ENCODE measurements at regions not wholly inside any gene's neighbourhood (a gene's known extent, or its start where the extent isn't known, plus 50 kb on each side); places are given as distances from the start of the nearest gene placed in this dataset.
A peak's percentile ranks its signal among the peaks of the same experiment; 100 is the strongest.

DNA sequence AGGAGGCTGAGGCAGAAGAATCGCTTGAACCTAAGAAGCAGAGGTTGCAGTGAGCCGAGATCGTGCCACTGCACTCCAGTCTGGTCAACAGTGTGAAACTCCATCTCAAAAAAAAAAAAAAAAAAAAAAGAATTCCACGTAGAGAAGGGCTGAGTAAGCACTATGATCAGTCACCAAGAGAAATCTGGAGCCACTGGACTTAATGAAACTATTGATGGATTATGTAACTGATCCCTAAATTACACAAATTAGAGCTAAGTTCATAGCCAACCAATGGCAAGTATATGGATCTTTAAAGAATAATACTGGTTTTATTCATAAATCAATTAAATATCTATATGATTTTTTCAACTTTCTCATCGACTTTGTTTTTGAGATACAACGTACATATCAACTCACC, 72.2 kb upstream of the ABLIM1 start:
- peak overlapping the region in 3 of 12 donors; percentile 17 to 47 (median 17) for H3K27ac ChIP-seq
- no peak for ATAC-seq
- peaks cover 0 to 4% (median 0%) of the 10 kb centered on the region in 12 donors for H3K9me3 ChIP-seq
- WGBS, 4 donors: 89 to 97% (median 90%) methylated on average over 6 of the region's 6 CpGs
- no peaks in the 10 kb centered on the region for H3K27me3 ChIP-seq
- H3K36me3 ChIP-seq: no peaks in the 10 kb centered on the region
- intact Hi-C loops (cut with DNase I): no loop called here
- TF ChIP-seq, protein P1, sequence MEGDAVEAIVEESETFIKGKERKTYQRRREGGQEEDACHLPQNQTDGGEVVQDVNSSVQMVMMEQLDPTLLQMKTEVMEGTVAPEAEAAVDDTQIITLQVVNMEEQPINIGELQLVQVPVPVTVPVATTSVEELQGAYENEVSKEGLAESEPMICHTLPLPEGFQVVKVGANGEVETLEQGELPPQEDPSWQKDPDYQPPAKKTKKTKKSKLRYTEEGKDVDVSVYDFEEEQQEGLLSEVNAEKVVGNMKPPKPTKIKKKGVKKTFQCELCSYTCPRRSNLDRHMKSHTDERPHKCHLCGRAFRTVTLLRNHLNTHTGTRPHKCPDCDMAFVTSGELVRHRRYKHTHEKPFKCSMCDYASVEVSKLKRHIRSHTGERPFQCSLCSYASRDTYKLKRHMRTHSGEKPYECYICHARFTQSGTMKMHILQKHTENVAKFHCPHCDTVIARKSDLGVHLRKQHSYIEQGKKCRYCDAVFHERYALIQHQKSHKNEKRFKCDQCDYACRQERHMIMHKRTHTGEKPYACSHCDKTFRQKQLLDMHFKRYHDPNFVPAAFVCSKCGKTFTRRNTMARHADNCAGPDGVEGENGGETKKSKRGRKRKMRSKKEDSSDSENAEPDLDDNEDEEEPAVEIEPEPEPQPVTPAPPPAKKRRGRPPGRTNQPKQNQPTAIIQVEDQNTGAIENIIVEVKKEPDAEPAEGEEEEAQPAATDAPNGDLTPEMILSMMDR (IDR thresholded peaks at IDR 0.05): no peak
- no peak for TF ChIP-seq POLR2A (IDR thresholded peaks at IDR 0.05)
- no peak overlapping the region for H3K4me3 ChIP-seq
- H3K4me1 ChIP-seq: peaks cover 0 to 54% (median 9%) of the 10 kb centered on the region in 12 donors
- no peak for DNase-seq

DNA sequence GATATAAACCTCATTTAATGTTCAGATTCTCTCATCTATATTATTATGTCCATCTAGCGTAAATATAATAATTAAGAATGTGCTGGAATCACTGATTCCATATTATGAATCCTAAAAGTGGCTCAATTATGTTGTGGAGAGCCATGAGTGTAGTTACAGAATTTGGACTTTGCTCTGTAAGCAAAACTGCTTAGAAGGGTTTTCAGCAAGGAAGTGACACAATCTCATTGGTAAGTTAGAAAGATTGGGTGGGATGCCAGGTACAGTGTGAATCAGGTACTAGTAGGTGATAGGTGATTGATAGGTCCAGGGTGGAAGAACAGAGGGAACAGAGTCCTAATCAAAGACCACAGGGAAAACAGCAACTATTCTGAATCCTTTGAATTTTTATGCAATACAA, 74.9 kb upstream of the ABLIM1 start:
- H3K27ac ChIP-seq: peak overlapping the region in 5 of 12 donors; percentile 11 to 29 (median 16)
- no peak for DNase-seq
- no peaks in the 10 kb centered on the region for H3K36me3 ChIP-seq
- no peak for ATAC-seq
- H3K4me3 ChIP-seq: no peak overlapping the region
- H3K9me3 ChIP-seq: peaks cover 0 to 3% (median 0%) of the 10 kb centered on the region in 12 donors
- no peaks in the 10 kb centered on the region for H3K27me3 ChIP-seq
- no peak for TF ChIP-seq POLR2A (IDR thresholded peaks at IDR 0.05)
- TF ChIP-seq, protein P1 (IDR thresholded peaks at IDR 0.05): no peak
- 93 to 100% (median 96%) methylated on average over 1 of the region's 1 CpG for WGBS, 4 donors
- H3K4me1 ChIP-seq: peaks cover 0 to 56% (median 11%) of the 10 kb centered on the region in 12 donors
- intact Hi-C loops (cut with DNase I): no loop called here

DNA sequence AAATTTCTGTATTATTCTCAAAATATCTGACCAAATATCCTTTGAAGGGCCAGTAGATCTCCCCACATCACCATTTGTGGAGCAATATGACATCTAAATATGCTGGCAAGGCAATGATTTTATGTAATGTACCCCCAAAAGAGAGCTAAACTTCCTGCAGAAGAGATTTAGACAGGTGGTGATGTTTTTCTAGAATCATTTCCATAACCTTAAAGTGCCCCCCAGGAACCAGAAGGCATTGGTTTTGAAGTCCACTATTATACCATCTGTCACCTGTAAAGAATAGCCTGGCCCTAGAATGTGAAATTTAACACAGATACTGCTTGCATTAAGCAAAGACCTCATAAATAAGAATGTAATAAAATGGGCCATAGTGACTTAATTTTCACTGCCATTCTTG, 77.9 kb upstream of the ABLIM1 start:
- intact Hi-C loops (cut with DNase I): loop anchor here in 1 of 10 donors (2.0 kb wide), 1 partner anchor 13 kb away; no protein-coding TSS in a partner anchor
- DNase-seq (no peak), ATAC-seq (no peak)
- no peaks in the 10 kb centered on the region for H3K36me3 ChIP-seq
- H3K9me3 ChIP-seq: no peaks in the 10 kb centered on the region
- TF ChIP-seq POLR2A (IDR thresholded peaks at IDR 0.05): no peak
- TF ChIP-seq, protein P1 (IDR thresholded peaks at IDR 0.05): no peak
- no peaks in the 10 kb centered on the region for H3K27me3 ChIP-seq
- no peak overlapping the region for H3K27ac ChIP-seq
- peaks cover 0 to 64% (median 19%) of the 10 kb centered on the region in 12 donors for H3K4me1 ChIP-seq
- no peak overlapping the region for H3K4me3 ChIP-seq

DNA sequence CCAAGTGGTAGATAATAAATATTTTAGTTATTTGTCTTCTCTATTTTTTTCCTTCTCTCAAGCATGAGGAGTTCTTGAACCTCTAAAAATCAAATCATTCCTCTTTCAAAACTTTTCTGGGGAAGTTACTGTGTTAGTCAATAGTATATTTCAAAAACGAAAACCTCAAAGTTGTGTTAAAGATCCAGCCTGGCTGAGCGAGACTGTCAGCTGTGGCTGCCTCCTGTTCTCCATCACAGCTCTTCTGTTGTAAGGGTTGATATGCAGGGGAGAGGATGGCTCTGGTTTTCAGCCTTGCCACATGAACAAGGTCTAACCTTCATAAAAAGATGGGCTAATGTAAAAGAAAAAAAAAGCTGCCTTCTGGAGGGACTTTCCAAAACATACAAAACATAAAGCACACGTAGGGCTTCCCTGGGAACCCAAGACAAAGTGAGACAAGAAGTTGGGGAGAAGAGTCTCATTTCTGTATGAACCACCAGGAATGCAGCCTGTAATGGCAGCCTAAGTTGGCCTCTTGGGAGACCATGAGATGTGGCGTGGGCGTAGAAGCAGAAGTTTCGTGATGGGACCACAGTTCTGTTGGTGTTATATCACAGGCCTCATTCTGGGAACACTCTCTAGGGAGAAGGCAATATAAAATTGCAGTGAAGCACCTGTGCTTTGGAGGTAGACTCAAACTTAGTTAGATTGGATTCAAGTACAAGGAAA, 77.9 kb upstream of the FHIP2A start:
- H3K27me3 ChIP-seq: no peaks in the 10 kb centered on the region
- peak overlapping the region in 9 of 12 donors; percentile 2 to 63 (median 50) for H3K27ac ChIP-seq
- no peaks in the 10 kb centered on the region for H3K9me3 ChIP-seq
- intact Hi-C loops (cut with DNase I): no loop called here
- H3K36me3 ChIP-seq: no peaks in the 10 kb centered on the region
- DNase-seq: no peak
- 66 to 71% (median 70%) methylated on average over 6 of the region's 6 CpGs for WGBS, 4 donors
- TF ChIP-seq, protein P1 (IDR thresholded peaks at IDR 0.05): no peak
- no peak for TF ChIP-seq POLR2A (IDR thresholded peaks at IDR 0.05)
- H3K4me1 ChIP-seq: peaks cover 0 to 68% (median 23%) of the 10 kb centered on the region in 12 donors
- peak in 2 of 4 donors; percentile 39 to 44 for ATAC-seq
- no peak overlapping the region for H3K4me3 ChIP-seq

All from heart left ventricle (tissue), 16 donors.